ENCODE measurements at regions not wholly inside any gene's neighbourhood (a gene's known extent, or its start where the extent isn't known, plus 50 kb on each side); places are given as distances from the start of the nearest gene placed in this dataset.

- TF ChIP-seq POLR2AphosphoS5 (IDR thresholded peaks at IDR 0.05), result no peak
- no peak for TF ChIP-seq EP300 (IDR thresholded peaks at IDR 0.05)
- no peak for TF ChIP-seq POLR2A (IDR thresholded peaks at IDR 0.05)
These were observed 148.4 kb upstream of the STMND1 start for GRCh38 chr6:16953446-16953845.

Measured in upper lobe of left lung (tissue), 4 donors.